GM21367 (cell line): ENCODE measurements at regions not wholly inside any gene's neighbourhood (a gene's known extent, or its start where the extent isn't known, plus 50 kb on each side); places are given as distances from the start of the nearest gene placed in this dataset.
"Not testable (repeated sequence)": the region's sequence is repeated elsewhere in the genome, so short reads cannot be mapped to it uniquely, and the experiment has no call there.

Experiments used
- ATAC-seq: cut with Tn5 transposase; IDR thresholded peaks from one replicate; pipeline ENCODE4 v1.9.1; 2021; ENCODE audit not compliant: unreplicated experiment

- ATAC-seq, result not testable (repeated sequence)
Measured at GRCh38 chr2:91568391-91569338, 2877.2 kb downstream of the RPIA start.

- not testable (repeated sequence) for ATAC-seq
Measured at GRCh38 chr2:91571239-91571923, 2879.9 kb downstream of the RPIA start.

GRCh38 chr2:91573018-91573417, 2881.5 kb downstream of the RPIA start:
- ATAC-seq, result not testable (repeated sequence)

GRCh38 chr2:91573755-91574154, 2882.3 kb downstream of the RPIA start:
- not testable (repeated sequence) for ATAC-seq

GRCh38 chr2:91574255-91574654, 2882.8 kb downstream of the RPIA start:
- ATAC-seq, result not testable (repeated sequence)

GRCh38 chr2:91575701-91576100, 2884.2 kb downstream of the RPIA start:
- not testable (repeated sequence) for ATAC-seq

- ATAC-seq, result not testable (repeated sequence)
Measured at GRCh38 chr2:91577406-91577805, 2885.9 kb downstream of the RPIA start.

GRCh38 chr2:91578678-91579077, 2887.2 kb downstream of the RPIA start:
- ATAC-seq, result not testable (repeated sequence)

GRCh38 chr2:91579555-91579954, 2888.1 kb downstream of the RPIA start:
- not testable (repeated sequence) for ATAC-seq

GRCh38 chr2:91580043-91580442, 2888.6 kb downstream of the RPIA start:
- ATAC-seq, result not testable (repeated sequence)

GRCh38 chr2:91587098-91587497, 2895.6 kb downstream of the RPIA start:
- ATAC-seq, result not testable (repeated sequence)

- ATAC-seq, result not testable (repeated sequence)
Measured at GRCh38 chr2:91587908-91588535, 2896.5 kb downstream of the RPIA start.

GRCh38 chr2:91588782-91589223, 2897.3 kb downstream of the RPIA start:
- not testable (repeated sequence) for ATAC-seq

GRCh38 chr2:91589454-91590328, 2898.2 kb downstream of the RPIA start:
- ATAC-seq, result not testable (repeated sequence)

GRCh38 chr2:91590381-91590780, 2898.9 kb downstream of the RPIA start:
- not testable (repeated sequence) for ATAC-seq

- ATAC-seq, result not testable (repeated sequence)
Measured at GRCh38 chr2:91591066-91591465, 2899.6 kb downstream of the RPIA start.

- not testable (repeated sequence) for ATAC-seq
Measured at GRCh38 chr2:91597436-91597835, 2906.0 kb downstream of the RPIA start.

GRCh38 chr2:91598519-91598918, 2907.0 kb downstream of the RPIA start:
- ATAC-seq, result not testable (repeated sequence)

GRCh38 chr2:91599000-91599399, 2907.5 kb downstream of the RPIA start:
- not testable (repeated sequence) for ATAC-seq

- not testable (repeated sequence) for ATAC-seq
Measured at GRCh38 chr2:91602860-91603259, 2911.4 kb downstream of the RPIA start.
